ENCODE measurements at regions not wholly inside any gene's neighbourhood (a gene's known extent, or its start where the extent isn't known, plus 50 kb on each side); places are given as distances from the start of the nearest gene placed in this dataset.
"Not testable (repeated sequence)": the region's sequence is repeated elsewhere in the genome, so short reads cannot be mapped to it uniquely, and the experiment has no call there.

DNA sequence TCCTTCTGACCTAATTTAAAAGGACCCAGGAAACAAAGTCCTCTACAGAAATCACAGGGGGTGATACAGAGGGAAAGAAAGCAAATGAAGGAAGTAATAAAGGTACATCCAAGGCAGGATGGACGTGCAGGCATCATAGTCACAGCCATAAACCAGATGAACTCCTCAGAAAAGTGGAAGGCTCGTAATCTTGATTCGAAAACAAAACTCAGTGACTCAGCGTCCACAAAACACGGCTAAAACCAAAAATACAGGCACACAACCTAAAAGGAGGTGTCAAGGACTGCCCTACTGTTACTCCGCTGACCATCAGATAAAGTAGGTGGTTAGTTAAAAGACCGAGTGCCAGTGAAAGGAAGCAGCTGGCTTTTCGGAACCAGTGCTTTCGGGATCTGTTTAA, 81.5 kb downstream of the TRIM69 start:
- not testable (repeated sequence) for DNase-seq

DNA sequence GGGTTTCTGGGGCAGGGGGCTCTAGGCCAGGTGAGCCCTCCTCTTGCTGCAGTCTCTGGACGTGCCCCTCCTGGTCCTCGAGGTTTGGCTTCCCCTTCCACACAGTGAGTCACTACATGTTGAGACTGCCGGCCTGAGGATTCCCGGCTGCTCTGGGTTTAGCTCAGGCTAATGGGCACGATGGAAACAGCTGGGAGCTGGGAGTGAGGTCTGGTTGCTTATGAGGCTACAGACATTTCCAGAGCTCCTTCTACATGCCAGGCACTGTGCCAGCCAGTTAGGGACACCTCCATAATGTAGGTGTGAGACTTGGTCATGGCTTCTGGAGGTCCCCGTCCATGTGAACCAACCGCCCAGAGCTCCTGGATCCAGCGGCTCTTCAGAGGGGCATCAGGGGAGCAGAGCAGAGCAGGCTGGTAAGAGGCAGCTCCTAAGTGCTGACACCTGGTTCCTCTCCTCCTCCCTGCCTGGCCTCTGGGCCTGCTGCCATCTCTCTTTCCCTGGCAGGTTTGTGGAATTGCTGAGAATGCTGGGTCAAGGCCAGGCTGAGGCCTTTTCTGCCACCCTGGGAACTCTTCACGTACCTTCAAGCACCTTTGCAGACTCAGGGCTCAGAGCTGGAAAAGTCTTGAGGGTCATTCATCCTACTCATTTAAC, 83.1 kb downstream of the TRIM69 start:
- DNase-seq = not testable (repeated sequence)

DNA sequence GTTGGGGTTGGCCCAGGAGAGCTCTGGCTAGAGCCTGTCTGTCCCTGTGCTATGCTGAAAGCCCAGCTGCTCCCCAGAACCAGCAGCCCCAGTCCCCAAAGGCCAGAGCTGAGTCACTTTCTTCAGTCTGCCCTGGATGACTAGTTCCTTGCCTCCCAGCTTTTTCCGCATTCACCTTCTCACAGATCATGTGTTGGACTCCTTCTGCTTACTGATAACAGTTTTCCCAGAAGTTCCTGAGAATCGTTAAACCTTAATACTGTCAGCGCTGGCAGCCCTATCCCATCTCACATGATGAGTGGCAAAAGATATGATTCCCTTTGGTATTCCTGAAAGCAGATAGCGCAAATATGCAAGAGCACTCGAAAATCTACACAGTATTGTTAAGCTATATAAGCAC, 84.2 kb downstream of the TRIM69 start:
- DNase-seq = not testable (repeated sequence)

DNA sequence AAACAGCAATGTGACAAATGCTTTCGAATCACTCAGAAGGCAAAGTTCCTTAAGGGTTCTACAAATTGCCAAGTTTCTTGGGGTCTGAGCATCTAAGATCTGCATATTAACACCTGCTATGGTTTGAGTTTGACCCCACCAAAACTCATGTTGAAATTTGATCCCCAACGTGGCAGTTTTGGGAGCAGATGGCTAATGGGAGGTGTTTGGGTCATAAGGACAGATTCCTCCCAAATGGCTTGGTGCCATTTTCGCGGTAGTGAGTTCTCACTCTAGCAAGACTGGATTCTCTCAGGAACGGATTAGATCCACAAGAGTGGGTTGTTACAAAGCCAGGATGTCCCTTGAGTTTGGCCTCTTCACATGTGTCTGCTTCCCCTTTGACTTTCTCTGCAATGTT, 84.6 kb downstream of the TRIM69 start:
- not testable (repeated sequence) for DNase-seq

DNA sequence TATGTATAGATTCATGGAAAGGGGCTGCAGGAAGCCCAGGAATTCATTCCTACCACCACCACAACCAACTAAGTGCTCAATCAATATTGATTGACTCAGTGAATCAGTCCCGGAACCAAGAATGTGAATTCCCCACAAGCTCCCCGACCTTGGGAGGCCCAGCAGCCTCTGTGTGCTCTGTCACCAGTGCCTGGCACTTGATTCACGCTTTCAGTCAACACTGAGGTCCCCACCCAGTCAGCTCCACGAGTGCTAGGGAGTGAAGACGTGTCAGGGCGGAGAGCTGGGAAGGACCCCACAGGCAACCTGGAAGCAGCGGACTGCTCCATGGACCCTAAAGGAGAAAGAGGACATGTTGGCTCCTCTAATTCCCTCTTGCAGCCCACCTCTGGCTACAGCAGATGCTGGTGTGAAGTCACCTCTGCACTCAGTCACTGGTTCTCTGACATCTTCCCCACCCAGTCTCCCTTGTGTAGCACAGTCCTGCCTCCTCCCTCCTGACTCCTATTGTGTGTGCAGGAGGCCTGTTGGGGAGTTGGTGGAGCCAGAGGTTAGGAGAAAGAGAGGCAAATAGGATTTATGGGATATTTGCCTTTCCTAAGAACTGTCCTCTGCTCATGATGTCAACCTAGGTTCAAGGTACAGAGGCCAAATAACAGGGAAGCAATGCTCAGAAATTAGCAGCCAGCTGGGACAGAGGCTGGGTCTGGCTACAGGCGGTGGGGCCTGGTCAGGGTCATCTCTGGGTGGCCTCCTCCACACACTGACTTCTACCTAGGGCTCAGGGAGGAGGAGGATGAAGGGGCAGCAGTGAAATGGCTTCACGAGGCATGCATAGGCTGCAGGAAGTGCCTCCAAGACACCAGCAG, 88.2 kb downstream of the TRIM69 start:
- DNase-seq = not testable (repeated sequence)

DNA sequence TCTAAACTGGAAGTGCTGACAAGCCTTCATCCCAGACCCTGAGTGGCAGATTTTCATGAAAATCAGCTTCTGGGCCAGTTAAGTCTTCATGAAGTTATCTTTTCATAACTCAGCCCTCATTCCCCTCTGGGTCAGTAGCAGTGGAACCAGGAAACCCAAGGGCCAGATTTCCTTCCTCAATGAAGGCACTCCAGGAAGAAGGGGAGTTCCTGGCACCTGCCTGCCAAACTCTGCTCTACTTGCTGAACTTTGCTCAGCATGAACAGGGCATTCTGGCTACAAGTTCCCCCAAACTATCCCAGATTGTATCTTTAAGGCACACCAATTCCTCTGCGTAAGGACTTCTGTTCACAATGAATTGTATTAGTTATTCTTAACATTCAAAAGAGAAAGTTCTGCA, 90.3 kb downstream of the TRIM69 start:
- not testable (repeated sequence) for DNase-seq

DNA sequence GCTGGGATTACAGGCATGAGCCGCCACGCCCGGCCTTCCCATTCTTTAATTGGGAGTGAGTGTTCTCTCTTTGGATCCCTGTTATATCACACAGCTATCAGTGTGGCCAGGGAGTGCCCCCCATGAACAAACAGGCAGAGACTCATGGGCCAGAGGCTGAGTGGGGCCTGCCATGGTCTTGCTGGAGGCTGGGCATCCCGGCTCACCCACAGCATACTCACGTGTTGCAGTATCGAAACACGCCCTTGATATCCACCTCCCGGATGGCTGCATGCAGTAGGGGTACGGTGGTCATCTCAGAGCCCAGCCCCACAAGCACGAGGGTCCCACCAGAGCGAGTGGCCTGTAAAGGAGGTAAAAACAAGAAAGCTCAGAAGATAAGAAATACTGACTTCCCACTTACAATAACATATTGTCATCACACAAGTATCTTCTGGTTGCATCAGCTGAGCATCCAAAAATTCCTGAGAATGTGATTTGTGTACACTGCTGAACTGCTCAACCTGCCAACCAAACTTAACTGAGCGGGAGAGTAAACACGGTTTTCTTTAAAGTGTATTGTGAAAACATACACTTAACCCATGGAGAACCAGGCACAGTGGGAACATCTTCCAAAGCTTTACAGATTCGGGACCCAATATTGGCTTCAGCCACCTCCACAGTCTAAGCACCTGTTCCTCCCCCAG, 92.0 kb downstream of the TRIM69 start:
- DNase-seq = not testable (repeated sequence)

DNA sequence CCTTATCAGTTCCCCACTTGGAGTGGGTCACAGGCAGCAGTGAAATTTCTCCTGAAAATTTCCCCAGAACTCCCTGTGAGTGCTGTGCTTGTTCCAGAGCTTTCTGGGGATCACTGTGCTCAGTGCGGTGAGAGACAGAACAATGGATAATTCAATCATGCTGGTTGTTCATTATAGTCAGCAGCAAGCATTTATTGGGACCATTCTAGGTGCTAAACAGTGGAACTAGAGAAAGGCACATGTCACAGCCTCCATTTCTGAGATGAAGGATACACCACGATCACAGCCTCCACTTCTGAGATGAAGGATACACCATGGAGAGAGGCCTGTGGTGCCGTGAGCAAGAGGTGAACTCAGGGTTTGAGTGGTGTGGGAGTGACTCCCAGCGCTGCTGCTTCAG, 92.8 kb downstream of the TRIM69 start:
- not testable (repeated sequence) for DNase-seq

DNA sequence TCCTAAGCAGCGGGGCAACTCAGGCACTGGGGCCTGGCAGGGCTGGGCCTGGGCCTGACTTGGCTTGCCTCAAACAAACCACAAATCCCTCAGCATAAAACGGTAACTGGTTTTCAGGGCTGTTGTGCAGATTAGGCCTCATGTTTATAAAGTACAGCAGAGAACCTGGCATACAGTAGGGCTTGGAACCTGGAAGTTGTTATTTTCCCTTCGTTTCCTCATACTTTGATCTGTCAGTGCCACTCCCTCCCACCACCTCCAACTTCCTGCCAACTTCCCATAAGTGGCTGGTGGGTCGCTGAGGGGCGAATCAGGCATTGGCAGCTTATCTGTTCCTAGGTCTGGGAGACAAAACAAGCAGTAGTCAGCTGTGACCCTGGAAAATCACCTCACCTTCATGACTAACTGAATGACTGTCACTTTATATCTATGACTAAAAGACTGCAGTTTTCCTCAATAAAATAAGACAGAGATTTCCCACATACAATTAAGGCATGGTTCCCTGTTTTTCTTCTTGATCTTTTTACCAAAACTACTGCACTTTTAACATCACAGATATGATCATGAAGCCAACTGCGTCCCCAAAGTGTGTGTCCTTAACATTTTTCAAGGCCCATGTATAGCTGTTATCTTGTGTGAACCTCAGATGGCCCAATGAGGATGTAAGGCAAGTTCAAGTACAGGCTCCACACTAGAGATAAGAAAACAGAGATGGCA, 94.5 kb downstream of the TRIM69 start:
- DNase-seq = not testable (repeated sequence)

DNA sequence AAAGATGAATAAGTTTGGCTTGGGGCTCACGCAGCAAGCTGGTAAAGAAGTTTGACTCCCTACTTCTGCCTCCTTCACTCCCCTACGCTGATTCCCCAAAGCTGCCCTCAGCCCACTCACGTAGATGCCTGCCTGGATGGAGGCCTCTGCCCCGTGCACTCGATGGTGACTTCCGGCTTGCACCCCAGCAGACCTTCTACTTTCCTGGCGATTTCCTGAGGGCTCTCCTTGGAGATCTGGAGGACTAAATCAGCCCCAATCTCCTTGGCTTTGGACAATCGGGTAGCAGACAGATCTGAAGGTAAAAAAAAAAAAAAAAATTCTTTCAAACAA, 95.0 kb downstream of the TRIM69 start:
- not testable (repeated sequence) for DNase-seq

DNA sequence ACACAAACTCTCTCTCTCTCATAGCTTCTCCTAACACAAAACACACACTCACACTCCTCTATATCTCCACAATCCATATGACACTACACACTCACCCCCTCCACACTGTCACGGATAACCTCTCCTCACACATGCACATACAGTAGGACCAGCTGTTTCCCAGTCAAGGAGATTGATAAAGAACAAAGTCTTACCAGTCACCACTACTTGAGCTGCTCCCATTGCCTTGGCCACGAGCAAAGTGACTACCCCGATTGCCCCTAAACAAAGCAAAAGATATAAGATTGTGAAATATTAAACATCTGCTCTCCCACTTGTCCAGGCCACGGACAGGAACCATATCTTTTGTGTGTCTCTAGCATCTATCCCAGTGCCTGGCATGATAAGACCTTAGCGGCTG, 95.8 kb downstream of the TRIM69 start:
- not testable (repeated sequence) for DNase-seq

DNA sequence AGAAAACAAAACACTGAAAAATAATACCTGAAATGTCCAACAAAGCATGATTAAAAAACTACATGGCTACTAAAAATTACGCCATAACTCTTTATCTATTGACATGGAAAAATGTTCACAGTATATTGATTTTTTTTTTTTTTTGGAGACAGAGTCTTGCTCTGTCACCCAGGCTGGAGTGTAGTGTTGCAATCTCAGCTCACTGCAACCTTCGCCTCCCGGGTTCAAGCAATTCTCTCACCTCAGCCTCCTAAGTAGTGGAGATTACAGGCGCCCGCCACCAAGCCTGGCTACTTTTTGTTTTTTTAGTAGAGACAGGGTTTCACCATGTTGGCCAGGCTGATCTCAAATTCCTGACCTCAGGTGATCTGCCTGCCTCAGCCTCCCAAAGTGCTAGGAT, 96.8 kb downstream of the TRIM69 start:
- DNase-seq = not testable (repeated sequence)

DNA sequence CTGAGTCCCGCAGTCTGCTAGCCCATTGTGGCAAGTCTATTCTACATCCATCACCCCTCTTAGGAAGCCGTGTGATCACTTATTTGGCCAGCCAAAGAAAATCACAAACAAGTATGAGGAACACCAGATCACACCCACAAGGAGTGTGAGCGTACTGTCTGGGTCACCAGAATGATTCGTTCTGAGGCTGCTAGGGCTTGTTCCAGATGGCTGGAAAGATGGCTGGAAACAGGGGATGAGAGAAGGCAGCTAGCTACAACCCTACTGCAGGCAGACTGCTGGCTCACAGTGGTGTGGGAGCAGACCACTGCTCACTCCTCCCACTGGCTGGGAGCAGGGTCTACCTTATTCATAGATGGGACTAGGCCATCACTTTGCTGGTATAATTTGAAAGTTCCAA, 97.4 kb downstream of the TRIM69 start:
- not testable (repeated sequence) for DNase-seq

DNA sequence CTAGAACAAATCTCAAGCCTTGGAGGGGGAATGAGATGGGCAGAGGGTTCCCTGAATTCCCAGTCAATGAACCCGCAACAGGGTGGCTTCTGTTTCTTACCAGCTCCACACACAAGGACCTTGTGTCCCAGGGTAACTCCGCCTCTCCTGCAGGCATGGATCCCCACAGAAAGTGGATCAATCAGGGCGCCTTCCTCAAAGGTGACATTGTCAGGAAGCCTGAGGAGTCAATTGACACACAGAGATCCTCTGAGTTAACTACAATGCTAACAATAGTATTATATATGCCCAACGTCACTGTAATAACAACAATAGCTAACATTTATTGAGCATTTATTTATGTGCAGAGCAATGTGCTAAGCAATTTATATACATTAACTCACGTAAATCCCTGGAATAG, 98.8 kb downstream of the TRIM69 start:
- DNase-seq = not testable (repeated sequence)

DNA sequence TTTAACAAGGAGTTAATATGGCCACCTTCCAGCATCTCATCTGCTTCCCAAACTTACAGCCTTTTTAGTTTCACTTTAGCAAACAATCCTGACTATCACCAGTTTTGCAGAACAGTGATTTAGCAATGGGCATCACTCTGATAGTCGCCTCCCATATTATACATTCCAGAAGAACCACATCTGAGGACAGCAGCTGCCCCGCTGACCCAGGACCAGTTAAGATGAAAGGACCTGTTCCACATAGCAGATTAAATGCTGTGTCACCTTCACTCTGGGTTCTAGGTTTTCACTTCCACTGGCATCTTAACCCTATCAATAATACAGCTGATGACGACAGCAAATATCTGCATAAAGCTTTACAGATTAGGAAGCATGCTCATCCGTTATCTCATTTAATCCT, 99.8 kb downstream of the TRIM69 start:
- DNase-seq = no peak

DNA sequence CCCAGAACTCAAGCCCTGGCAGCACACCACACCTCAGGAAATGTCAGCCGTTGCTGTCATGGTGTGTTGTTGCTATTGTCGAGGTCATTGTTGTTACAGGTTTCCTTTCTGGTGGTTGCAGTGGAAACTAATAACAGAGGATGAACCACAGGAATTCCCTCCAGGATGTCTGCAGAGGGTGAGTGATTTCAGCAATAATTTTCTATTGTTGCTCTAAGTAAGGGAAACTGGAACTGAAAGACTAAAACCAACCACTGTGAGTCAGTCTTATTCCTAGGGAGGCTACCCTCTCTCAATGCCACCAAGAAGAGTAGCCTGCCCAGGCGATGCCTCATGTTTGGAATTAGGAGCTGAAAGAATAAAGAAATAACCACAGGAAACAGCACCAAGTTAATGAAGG, 102.6 kb downstream of the TRIM69 start:
- DNase-seq = not testable (repeated sequence)

DNA sequence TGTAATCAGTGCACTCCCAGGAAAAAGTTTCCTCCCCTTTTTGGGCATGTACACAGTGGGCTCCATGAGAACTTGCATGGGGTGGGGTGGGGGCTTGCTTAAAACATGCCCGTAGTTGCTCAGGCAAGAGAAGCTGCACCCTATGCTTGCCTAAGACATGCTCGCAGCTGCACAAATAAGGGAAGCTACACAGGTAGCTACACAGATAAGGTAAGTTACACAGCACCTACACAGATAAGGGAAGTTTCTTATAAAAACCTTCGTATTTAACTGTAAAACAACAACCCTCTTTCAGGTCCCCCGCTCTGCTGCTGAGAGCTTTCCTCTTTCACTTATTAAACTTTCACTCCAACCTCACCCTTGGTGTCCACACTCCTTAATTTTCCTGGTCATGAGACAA, 105.4 kb downstream of the TRIM69 start:
- not testable (repeated sequence) for DNase-seq

DNA sequence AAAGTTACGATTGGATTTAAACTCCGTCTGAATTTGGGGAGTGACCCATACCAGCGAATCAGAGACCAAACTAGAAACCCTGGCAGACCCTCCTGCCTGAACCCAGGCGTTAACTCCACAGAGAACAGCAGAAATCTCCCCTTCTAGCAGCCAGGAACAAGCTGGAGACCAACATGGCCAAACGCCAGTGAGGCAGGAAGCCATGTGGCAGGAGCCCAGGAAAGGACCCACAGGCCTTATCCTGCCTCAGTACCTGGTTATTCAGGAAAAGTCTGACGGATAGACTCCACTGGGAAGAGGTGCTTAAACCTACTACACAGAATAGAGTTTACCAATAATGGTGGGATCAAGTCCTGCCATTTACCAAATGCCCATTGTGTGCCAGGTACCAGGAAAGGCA, 106.6 kb downstream of the TRIM69 start:
- not testable (repeated sequence) for DNase-seq

DNA sequence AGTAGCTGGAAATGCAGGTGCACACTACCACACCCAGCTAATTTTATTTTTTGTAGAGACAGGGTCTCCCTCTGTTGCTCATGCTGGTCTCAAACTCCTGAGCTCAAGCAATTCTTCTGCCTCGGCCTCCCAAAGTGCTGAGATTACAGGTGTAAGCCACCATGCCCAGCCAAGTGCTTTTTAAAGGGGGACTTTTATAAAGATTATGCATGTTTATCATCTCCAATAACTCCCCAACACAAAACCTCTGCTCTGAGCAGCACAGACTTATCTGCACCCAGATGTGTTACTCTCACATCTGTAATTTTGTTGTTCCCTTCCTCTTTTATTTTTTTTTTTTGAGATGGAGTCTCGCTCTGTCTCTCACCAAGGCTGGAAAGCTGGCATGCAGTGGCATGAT, 108.6 kb downstream of the TRIM69 start:
- not testable (repeated sequence) for DNase-seq

DNA sequence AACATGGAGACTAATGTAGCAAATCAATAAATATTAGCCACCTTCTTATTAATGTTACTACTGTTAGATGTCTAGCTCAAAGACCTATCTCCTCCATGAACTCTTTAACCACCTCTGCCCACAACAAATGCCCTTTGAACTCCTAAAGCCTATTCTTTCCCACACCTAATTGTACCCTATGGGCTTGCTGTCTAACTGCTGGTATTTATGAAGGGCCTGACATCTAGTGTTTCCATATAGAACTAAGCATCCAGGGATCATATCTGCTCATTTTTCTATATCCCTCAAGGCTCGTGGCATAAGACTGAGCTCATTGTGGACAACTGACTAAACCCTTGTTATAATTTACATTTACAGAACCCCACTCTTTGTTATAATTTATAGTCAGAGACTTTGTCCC, 109.8 kb downstream of the TRIM69 start:
- not testable (repeated sequence) for DNase-seq

DNA sequence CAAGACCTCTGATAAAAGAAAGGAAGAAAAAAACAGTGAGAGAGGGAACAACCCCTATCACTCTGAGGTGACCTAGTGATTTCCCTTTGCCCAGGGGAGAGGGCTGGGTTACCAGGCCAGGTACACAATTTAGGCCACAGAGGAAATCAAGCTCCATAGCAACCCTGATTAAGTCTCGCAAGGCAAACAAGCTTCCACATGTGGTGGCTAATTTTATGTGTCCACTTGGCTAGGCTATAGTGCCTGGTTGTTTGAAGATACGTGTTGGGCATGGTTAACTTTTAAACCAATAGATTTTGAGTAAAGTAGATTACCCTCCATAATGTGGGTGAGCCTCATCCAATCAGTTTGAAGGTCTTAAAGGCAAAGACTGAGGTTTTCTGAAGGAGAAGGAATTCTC, 108.9 kb upstream of the TERB2 start:
- DNase-seq = not testable (repeated sequence)

DNA sequence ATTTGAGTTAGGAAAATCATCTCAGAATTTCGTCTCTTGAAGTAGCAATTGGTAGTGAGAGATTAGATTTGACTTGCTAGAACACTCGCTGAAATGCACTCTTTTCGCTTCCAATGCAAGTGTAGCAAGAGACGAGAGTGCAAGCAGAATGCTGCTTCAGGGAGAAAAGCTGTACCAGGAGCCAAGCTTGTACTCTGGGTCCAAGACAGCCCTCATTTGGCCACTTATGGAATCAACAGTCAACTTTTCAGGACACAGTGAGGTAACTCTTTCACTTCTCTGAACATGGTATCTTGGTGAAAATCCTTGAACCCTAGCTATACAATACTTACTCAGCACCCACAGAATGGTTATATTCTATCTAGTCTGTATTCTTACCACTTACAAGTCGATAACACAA, 107.6 kb upstream of the TERB2 start:
- not testable (repeated sequence) for DNase-seq
